ENCODE measurements at regions not wholly inside any gene's neighbourhood (a gene's known extent, or its start where the extent isn't known, plus 50 kb on each side); places are given as distances from the start of the nearest gene placed in this dataset.

DNA sequence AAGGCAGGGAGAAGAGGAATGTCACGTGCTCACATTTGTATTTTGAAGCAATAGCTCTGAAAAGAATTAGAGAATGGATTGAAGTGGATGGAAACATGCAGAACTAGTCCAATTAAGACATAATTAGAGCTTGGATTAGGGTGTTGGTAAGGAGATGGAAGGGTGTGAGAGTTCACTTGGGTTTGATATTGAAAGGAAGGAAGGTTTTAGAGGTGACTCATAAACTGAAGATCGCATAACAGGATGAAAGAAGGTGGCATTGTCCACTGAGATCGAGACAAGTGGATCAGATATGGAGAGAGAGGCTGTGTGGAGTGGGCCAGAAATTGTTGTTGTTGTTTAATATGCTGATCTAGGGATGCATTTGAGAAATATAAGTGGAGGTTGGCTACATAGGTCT lies 244.0 kb upstream of the SMIM31 start:
- no peaks in the 10 kb centered on the region for H3K36me3 ChIP-seq
- H3K9me3 ChIP-seq: peaks cover 0 to 1% (median 0%) of the 10 kb centered on the region in 11 donors
- H3K4me3 ChIP-seq: no peak overlapping the region
- intact Hi-C loops (cut with DNase I): no loop called here
- no peaks in the 10 kb centered on the region for H3K27me3 ChIP-seq
- no peak for DNase-seq
- 37 to 38% methylated on average over 3 of the region's 3 CpGs for WGBS, 2 donors
- TF ChIP-seq CTCF (IDR thresholded peaks at IDR 0.05): no peak
- ATAC-seq: no peak
- no peak overlapping the region for H3K27ac ChIP-seq
- no peaks in the 10 kb centered on the region for H3K4me1 ChIP-seq

DNA sequence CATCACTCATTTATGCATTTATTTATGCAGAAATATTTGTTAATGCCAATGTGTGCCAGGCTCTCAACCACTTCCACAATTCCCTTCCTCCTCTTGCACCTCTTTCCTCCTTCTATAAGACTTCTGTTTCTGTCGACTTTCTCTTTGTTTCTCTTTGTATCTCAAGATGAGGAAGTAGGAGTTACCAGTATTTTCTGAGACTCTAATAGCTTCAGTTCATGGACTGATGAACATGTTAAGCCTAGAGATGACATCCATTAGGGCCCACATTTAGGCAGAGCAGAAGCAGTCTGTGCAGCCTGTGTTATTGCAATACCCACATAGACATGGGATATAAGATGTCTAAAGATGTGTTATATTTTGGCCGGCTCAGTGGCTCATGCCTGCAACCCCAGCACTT lies 241.8 kb upstream of the SMIM31 start:
- TF ChIP-seq CTCF (IDR thresholded peaks at IDR 0.05): no peak
- H3K4me1 ChIP-seq: no peaks in the 10 kb centered on the region
- no peaks in the 10 kb centered on the region for H3K36me3 ChIP-seq
- no peak overlapping the region for H3K4me3 ChIP-seq
- peaks cover 0 to 13% (median 4%) of the 10 kb centered on the region in 11 donors for H3K9me3 ChIP-seq
- no peak overlapping the region for H3K27ac ChIP-seq
- no peak for ATAC-seq
- WGBS, 2 donors: 49 to 58% methylated on average over 2 of the region's 2 CpGs
- DNase-seq: no peak
- no peaks in the 10 kb centered on the region for H3K27me3 ChIP-seq
- intact Hi-C loops (cut with DNase I): no loop called here

DNA sequence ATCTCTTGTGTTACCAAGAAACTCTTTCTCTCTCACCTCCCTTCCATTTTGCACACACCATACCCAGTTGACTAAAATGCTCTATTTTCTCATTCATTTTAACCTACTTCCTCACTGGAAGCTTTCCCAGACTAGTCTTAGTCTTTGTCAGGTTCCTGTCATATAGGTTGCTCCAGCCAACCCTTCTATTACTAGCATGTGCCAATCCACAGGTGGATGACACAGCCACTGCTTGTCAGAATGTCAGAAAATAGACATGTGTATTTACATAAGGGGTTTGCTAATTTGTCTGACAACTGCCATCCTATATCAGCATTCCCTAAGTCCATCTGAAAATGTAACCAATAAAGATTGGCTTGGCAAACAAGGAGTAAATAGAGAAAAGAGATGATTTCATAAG lies 239.2 kb upstream of the SMIM31 start:
- Histone ChIP-seq H3K4me3 (no peak overlapping the region), H3K27me3 (no peaks in the 10 kb centered on the region), H3K27ac (no peak overlapping the region), H3K9me3 (peaks cover 0 to 28% (median 6%) of the 10 kb centered on the region in 11 donors), H3K4me1 (no peaks in the 10 kb centered on the region), H3K36me3 (no peaks in the 10 kb centered on the region)
- ATAC-seq (no peak), DNase-seq (no peak)
- TF ChIP-seq CTCF (IDR thresholded peaks at IDR 0.05): no peak
- intact Hi-C loops (cut with DNase I): no loop called here

DNA sequence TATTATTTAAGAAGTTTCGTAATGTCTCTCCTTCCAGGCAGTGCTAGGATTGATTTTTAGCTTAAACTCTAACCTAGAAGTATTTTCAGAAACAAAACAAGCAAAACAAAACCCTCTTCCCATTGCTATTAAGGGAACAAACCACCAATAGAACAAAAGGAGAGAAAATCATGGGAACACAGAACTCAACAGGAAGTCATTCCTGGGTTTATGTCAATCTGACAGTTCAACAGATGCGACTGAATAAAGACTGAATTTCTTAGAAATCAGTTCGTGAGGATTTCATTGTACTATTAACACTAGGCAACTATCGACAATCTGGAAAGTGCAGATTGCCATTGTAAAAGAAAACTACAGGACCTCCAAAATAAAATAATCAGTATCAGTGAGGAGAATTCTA lies 229.1 kb upstream of the SMIM31 start:
- no peak for ATAC-seq
- DNase-seq: no peak
- H3K27me3 ChIP-seq: no peaks in the 10 kb centered on the region
- intact Hi-C loops (cut with DNase I): no loop called here
- WGBS, 2 donors: 66% methylated on average over 4 of the region's 4 CpGs
- TF ChIP-seq CTCF (IDR thresholded peaks at IDR 0.05): no peak
- H3K9me3 ChIP-seq: peaks cover 0 to 9% (median 0%) of the 10 kb centered on the region in 11 donors
- no peaks in the 10 kb centered on the region for H3K36me3 ChIP-seq
- no peak overlapping the region for H3K4me3 ChIP-seq
- H3K4me1 ChIP-seq: no peaks in the 10 kb centered on the region
- no peak overlapping the region for H3K27ac ChIP-seq
